GM18498 (cell line): ENCODE measurements at regions not wholly inside any gene's neighbourhood (a gene's known extent, or its start where the extent isn't known, plus 50 kb on each side); places are given as distances from the start of the nearest gene placed in this dataset.

Experiments
- ATAC-seq: cut with Tn5 transposase; IDR thresholded peaks from one replicate; pipeline ENCODE4 v1.9.1; 2021; ENCODE audit warnings: mild to moderate bottlenecking, moderate library complexity; ENCODE audit not compliant: unreplicated experiment

- ATAC-seq = no peak
Observed at GRCh38 chr2:107595749-107596148, 230.9 kb upstream of the RGPD4 start.

GRCh38 chr2:107597507-107597906 lies 229.2 kb upstream of the RGPD4 start:
- ATAC-seq = no peak

- no peak for ATAC-seq
Observed at GRCh38 chr2:107602801-107603200, 223.9 kb upstream of the RGPD4 start.

GRCh38 chr2:107607054-107607453 lies 219.6 kb upstream of the RGPD4 start:
- ATAC-seq = no peak

GRCh38 chr2:107607473-107607872 lies 219.2 kb upstream of the RGPD4 start:
- no peak for ATAC-seq

- ATAC-seq = no peak
Observed at GRCh38 chr2:107615039-107615438, 211.7 kb upstream of the RGPD4 start.

- ATAC-seq = no peak
Observed at GRCh38 chr2:107618769-107619168, 207.9 kb upstream of the RGPD4 start.

GRCh38 chr2:107621186-107622165 lies 205.2 kb upstream of the RGPD4 start:
- no peak for ATAC-seq

- no peak for ATAC-seq
Observed at GRCh38 chr2:107622741-107623310, 203.9 kb upstream of the RGPD4 start.

GRCh38 chr2:107625982-107626381 lies 200.7 kb upstream of the RGPD4 start:
- no peak for ATAC-seq

- ATAC-seq = no peak
Observed at GRCh38 chr2:107627164-107627563, 199.5 kb upstream of the RGPD4 start.

GRCh38 chr2:107627926-107628325 lies 198.8 kb upstream of the RGPD4 start:
- no peak for ATAC-seq

GRCh38 chr2:107633580-107634147 lies 193.0 kb upstream of the RGPD4 start:
- ATAC-seq = no peak

- no peak for ATAC-seq
Observed at GRCh38 chr2:107634172-107634571, 192.5 kb upstream of the RGPD4 start.

GRCh38 chr2:107635883-107636282 lies 190.8 kb upstream of the RGPD4 start:
- no peak for ATAC-seq

GRCh38 chr2:107645586-107645985 lies 181.1 kb upstream of the RGPD4 start:
- no peak for ATAC-seq

GRCh38 chr2:107648781-107649404 lies 177.8 kb upstream of the RGPD4 start:
- ATAC-seq = no peak

GRCh38 chr2:107657049-107657448 lies 169.6 kb upstream of the RGPD4 start:
- no peak for ATAC-seq

GRCh38 chr2:107663632-107664031 lies 163.1 kb upstream of the RGPD4 start:
- ATAC-seq = no peak

GRCh38 chr2:107669335-107669734 lies 157.4 kb upstream of the RGPD4 start:
- ATAC-seq = no peak

GRCh38 chr2:107681936-107682335 lies 144.8 kb upstream of the RGPD4 start:
- ATAC-seq = no peak
